ENCODE measurements at regions not wholly inside any gene's neighbourhood (a gene's known extent, or its start where the extent isn't known, plus 50 kb on each side); places are given as distances from the start of the nearest gene placed in this dataset.

DNA sequence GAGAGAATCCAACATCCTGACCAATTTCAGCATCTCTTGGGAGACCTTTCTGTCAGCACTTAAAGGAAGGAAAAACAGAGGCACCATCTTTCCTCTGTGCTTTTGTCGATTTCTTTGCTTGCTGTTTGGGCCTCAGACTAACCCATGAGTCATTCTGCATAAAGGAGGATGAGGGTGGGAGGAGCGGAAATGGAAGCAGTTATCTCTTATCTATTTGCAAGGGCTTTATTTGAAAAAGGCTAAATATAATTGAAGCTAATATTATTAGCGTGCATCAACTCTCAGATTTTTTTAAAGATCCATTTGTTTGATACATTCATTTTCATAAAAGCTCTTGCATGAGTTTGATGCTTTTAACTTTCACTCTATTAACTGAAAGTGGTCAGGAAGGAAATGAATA is 72.9 kb downstream of the ZNF622 start:
- TF ChIP-seq GATA2 (IDR thresholded peaks at IDR 0.05; ENCODE audit: low read depth, low read length) (peak; percentile 86), GATA3 (IDR thresholded peaks at IDR 0.05; ENCODE audit: low read depth, low read length) (peak; percentile 82)

DNA sequence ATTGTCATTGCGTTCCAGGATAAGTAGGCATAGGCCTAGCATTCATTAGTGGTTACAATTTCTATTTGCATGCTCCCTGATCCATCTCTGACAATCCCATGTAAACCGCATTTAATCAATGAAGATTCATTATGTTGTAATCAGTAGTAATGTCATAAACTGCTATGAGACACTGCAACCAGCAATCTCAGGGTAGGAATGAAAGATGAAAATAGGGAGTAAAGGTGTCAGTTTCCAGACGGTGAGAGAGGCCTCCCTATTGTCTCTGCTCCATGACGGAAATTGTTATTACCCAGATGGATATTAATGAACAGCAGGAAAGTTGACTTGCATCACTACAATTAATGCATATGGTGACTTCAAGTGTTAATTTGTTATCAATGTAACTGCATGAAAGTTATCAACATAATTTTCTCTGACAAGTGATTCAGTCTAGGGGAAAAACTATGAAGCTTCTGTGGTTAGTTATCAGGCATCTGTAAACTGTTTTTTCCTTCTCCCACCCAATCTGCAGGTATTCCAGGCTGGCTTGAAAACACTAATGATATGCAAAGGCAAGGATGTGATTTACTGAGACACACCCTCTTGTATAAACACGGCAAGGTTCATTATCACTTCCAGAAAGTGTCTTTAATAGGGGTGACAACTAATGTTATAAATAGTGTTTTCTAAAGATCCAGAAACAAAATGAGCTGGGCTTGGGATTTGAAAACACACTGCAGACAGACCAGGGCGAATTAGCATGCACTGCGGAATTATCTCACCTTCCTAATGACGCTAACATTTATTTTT is 73.5 kb downstream of the ZNF622 start:
- TF ChIP-seq GATA2 (IDR thresholded peaks at IDR 0.05; ENCODE audit: low read depth, low read length) (no peak), GATA3 (IDR thresholded peaks at IDR 0.05; ENCODE audit: low read depth, low read length) (no peak)

DNA sequence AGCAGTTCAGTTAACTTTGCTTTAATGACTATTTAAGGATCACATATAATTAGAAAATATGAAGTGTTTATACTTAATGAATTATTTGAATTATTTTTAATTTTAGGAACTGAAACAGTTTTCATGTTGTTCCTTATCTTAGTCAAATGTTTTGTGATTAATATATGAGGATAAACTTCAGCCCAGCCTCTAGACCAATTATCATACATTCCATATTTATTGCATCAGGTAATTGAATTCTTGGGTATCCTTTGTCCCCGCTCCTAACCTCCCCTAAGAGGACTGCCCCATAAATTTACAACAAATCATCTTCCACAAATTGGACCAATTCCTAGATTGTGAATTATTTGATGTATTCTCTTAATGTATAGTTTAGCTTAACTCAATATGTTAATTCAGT is 74.8 kb downstream of the ZNF622 start:
- TF ChIP-seq GATA3 (IDR thresholded peaks at IDR 0.05; ENCODE audit: low read depth, low read length): no peak
- TF ChIP-seq GATA2 (IDR thresholded peaks at IDR 0.05; ENCODE audit: low read depth, low read length): no peak

DNA sequence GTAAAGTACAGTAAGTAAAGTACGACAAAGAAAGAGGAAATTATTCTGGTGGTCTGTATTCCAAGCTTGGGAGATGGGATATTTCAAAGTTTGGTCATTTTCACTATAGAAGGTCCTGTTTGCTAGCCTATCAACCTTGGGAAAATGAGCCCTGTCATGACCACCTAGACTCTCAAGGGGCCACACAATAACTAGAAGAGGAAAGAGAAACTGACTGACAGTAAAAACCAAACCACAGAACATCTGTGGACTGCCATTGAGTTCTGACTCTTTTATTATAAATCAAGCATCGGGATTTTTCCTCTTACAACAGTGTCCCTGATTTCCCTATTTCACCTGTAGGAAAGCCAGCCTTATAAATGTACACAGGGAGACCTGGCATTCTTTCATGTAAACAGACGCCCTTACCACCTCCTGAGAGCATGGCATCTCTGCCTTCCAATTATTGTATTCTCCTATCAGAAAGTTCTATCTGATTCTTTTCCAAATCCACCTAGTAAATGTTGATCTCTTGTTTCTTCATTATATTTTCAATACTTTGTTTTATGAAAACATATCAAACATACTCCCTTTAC is 80.0 kb downstream of the ZNF622 start:
- TF ChIP-seq GATA3 (IDR thresholded peaks at IDR 0.05; ENCODE audit: low read depth, low read length) (no peak), GATA2 (IDR thresholded peaks at IDR 0.05; ENCODE audit: low read depth, low read length) (no peak)

DNA sequence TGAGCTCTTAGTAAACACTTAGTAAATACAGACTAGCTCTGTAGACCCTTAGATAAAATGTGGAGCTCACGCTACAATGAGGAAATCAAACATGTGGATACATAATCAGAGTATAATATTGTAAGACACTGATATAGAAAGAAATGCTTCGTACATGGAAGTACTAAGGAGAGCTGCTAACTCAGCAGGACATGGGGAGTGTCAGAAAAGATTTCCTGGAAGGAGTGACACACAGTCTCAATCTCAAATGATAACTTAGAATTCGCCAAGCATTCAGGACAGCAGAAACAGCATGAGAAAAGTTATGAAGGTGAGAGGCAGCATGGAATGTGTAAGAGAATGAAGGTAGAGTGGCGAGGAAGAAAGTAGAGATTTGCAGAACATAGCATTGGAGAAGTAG is 80.8 kb downstream of the ZNF622 start:
- TF ChIP-seq GATA3 (IDR thresholded peaks at IDR 0.05; ENCODE audit: low read depth, low read length) (no peak), GATA2 (IDR thresholded peaks at IDR 0.05; ENCODE audit: low read depth, low read length) (no peak)

DNA sequence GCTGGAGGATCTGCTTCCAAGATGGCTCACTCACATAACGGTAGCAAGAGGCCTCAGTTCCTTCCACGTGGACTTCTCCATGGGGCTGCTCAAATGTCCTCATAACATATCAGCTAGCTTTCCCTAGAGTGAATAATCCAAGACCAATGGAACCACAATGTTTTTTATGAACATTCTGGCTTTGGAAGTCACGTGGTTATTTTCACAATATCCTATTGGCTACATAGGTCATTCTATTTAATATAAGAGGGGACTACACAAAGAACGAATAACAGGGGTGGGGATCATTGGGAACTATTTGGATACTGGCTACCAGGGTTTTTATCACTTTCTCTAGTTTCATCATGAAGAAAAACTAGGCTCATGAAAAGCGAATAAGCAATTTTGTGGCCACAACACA is 81.4 kb downstream of the ZNF622 start:
- TF ChIP-seq GATA2 (IDR thresholded peaks at IDR 0.05; ENCODE audit: low read depth, low read length): no peak
- no peak for TF ChIP-seq GATA3 (IDR thresholded peaks at IDR 0.05; ENCODE audit: low read depth, low read length)

DNA sequence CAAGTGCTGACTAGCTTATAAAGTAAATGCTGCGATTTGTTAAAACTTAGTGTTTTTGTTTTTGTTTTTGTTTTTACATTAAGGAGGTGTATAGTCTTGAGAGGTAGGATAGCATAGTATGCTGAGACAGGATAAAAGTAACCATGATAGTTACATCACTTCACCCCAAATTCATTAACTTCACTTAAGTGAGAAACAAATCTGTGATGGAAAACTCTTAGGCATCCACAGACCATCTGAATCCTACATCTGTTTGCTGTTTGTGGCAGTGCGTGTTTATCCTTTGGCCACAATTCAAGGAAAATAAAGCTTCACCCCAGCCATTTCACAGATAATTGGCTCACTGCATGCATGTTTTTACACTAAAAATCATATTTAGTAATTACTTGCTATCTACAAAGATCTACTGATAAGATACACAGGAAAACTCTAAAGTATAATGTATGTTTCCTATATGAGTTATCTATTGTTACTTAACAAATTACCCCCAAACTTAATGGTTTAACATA is 82.0 kb downstream of the ZNF622 start:
- TF ChIP-seq GATA2 (IDR thresholded peaks at IDR 0.05; ENCODE audit: low read depth, low read length) (peak; percentile 42; the same call in 1 of the 2 replicates), GATA3 (IDR thresholded peaks at IDR 0.05; ENCODE audit: low read depth, low read length) (no peak; the same call in 1 of the 2 replicates)

DNA sequence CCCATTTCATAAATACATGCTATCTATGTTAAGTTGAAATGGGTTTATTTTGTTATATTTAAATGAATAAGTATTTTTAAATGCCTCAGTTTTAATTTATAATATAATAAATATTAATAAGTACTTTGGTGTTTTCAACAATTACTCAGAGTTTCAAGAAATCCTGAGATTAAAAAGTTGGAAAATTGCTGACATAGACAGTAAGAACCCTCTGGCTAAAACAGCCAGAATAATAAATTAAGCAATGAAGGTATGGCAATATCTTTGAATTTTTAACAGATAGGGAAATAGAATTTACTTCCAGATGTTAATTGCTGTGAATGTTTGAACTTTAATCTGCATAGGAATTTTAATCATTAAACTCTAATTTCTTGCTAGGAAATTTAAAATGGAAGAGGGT is 83.6 kb downstream of the ZNF622 start:
- TF ChIP-seq GATA2 (IDR thresholded peaks at IDR 0.05; ENCODE audit: low read depth, low read length) (no peak), GATA3 (IDR thresholded peaks at IDR 0.05; ENCODE audit: low read depth, low read length) (no peak)

DNA sequence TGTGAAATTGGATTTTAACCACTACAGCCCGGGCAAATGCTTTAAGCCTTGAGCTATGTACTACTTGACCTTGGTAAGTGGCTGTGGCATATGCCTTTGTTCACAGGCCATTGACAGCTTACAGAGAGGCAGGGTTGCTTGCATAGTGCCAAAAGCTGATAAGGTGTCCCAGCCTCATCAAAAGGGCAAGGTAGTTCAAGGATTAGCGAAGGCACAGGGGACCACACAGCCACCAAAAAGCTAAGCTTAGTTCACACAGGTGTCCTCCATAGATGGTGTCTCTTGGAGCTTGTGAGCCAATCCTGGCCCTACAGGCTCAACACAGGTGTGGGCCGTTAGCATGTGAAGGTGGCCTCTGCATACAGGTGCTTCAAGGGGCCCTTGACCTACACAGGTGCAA is 86.8 kb downstream of the ZNF622 start:
- TF ChIP-seq GATA2 (IDR thresholded peaks at IDR 0.05; ENCODE audit: low read depth, low read length) (no peak), GATA3 (IDR thresholded peaks at IDR 0.05; ENCODE audit: low read depth, low read length) (no peak)

DNA sequence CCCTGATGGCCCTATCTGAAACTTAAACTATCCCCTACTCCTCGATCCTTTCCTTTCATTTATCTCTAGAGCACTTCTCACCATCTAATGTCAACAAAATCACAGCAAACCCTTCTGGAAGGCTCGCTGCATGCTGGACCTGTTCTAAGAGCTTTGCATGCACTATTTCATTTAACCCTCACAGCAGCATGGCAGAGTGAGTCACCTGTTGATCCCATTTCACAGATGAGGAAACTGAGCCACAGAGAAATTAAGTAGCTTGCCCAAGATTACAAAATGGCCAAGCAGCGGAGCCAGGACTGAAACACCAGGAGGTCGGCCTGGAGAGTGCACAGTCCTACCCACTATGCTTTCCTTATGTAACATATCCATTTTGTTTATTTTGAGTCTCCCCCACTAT is 93.1 kb downstream of the ZNF622 start:
- TF ChIP-seq GATA3 (IDR thresholded peaks at IDR 0.05; ENCODE audit: low read depth, low read length) (no peak), GATA2 (IDR thresholded peaks at IDR 0.05; ENCODE audit: low read depth, low read length) (no peak)

DNA sequence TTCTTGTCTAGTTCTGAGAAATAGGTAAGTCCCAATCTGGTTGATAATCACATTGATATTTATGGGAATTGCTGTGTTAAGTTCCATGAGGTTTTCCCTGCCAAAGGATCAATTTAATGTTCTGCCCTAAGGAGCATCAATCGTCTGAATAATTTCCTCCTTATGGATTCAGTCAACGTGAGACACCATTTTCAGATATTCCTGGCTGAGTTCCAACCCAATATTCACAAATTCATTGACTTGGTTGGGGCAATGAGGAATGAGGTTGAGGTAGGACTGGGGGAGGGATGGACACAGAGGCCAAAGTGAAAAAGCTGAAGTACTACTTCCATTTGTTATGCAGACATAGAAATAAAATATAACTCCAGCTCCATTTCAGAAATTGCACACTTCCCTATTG is 99.1 kb downstream of the ZNF622 start:
- no peak for TF ChIP-seq GATA2 (IDR thresholded peaks at IDR 0.05; ENCODE audit: low read depth, low read length)
- no peak for TF ChIP-seq GATA3 (IDR thresholded peaks at IDR 0.05; ENCODE audit: low read depth, low read length)

DNA sequence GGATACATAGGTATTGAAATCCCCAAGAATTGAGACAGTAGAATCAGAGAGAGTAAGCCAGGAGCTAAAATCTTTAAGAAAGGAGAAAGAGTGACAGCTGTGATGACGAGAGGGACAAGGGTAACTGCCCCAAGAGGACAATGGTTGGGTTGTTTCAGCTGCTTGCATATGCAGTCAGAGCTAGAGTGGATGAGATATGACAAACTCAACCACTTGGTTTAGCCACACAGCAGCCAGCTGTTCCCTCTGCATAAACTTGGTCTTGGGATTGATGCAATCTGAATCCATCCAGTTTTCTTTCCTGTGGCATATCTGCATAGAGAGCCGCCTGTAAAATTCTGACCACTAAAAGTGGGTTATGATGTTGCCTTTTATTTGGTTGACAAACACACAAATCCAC is 100.7 kb downstream of the ZNF622 start:
- no peak for TF ChIP-seq GATA3 (IDR thresholded peaks at IDR 0.05; ENCODE audit: low read depth, low read length)
- TF ChIP-seq GATA2 (IDR thresholded peaks at IDR 0.05; ENCODE audit: low read depth, low read length): no peak

DNA sequence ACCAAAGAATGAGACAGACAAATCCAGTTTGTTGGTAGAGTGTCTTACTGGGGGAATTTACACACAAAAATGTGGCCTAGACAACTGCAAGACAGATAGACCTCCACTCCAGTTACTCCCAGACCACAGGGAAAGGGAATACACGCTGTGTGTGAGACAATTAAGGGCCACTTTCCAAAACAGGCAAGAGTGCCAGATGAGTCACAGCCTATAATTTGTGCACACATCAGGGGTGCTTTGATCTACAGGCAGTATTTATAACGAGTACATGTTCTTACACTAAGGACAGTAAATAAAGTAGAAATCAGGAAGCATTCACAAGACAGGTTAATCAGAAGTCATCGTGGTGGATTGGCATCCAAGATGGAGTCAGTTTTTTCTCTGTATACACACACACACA is 114.8 kb downstream of the ZNF622 start:
- TF ChIP-seq GATA3 (IDR thresholded peaks at IDR 0.05; ENCODE audit: low read depth, low read length) (no peak), GATA2 (IDR thresholded peaks at IDR 0.05; ENCODE audit: low read depth, low read length) (no peak)

DNA sequence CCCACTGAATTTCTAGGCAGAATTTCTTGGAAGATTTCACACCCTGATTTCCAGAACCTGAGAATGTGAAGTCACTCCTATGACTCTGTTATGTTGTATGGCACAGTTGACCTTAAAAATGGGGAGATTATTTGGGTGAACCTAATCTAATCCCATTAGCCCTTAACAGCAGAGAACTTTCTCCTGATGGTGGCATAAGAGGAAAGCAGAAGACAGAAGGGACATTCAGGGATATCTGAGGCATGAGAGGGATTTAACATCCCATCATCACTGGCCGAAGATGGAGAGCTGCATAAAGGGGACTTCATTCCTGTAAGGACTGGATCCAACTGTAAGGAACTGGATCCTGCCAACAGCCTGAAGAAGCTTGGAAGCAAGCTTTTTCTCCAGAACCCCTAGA is 119.2 kb downstream of the ZNF622 start:
- TF ChIP-seq GATA3 (IDR thresholded peaks at IDR 0.05; ENCODE audit: low read depth, low read length) (no peak), GATA2 (IDR thresholded peaks at IDR 0.05; ENCODE audit: low read depth, low read length) (no peak)

DNA sequence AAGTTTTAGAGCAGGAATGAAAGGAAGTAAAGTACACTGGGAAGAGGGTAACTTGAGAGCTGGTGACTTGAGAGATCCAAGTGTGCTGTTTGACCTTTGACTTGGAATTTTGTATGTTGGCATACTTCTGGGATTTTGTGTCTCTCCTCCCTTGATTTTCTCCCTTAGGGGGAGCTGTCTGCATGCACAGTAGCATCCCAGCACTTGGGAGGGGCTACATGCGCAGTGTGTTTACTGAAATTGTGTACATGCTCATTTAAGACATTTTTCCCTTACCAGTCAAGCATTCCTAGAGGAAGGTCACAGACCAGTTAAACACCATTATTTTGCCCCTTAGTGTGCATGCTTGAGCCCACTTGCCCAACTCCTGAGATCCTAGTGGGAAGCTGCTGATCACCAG is 120.1 kb downstream of the ZNF622 start:
- TF ChIP-seq GATA2 (IDR thresholded peaks at IDR 0.05; ENCODE audit: low read depth, low read length) (no peak), GATA3 (IDR thresholded peaks at IDR 0.05; ENCODE audit: low read depth, low read length) (no peak)

Measured in SH-SY5Y (cell line).